ENCODE measurements at regions not wholly inside any gene's neighbourhood (a gene's known extent, or its start where the extent isn't known, plus 50 kb on each side); places are given as distances from the start of the nearest gene placed in this dataset.

DNA sequence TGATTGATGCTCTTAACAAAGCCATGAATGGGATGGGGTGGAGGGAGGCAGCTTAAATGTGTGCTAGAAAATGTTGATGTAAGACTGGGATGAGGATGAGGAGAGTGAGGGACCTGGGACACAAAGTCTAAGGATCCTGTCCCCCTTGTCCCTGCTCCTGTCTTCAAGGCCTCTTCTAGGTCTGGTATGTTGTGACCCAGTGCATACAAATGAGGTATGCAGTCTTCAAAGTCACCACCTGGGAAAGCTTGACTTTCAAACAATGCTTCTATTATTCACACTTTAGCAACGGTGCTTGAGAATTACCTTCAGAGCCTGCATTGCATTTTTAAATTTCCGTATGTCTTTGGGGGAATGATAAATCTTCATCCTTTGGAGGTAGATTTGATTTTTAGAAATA, 88.4 kb upstream of the SLC34A2 start:
- TF ChIP-seq, protein P1, sequence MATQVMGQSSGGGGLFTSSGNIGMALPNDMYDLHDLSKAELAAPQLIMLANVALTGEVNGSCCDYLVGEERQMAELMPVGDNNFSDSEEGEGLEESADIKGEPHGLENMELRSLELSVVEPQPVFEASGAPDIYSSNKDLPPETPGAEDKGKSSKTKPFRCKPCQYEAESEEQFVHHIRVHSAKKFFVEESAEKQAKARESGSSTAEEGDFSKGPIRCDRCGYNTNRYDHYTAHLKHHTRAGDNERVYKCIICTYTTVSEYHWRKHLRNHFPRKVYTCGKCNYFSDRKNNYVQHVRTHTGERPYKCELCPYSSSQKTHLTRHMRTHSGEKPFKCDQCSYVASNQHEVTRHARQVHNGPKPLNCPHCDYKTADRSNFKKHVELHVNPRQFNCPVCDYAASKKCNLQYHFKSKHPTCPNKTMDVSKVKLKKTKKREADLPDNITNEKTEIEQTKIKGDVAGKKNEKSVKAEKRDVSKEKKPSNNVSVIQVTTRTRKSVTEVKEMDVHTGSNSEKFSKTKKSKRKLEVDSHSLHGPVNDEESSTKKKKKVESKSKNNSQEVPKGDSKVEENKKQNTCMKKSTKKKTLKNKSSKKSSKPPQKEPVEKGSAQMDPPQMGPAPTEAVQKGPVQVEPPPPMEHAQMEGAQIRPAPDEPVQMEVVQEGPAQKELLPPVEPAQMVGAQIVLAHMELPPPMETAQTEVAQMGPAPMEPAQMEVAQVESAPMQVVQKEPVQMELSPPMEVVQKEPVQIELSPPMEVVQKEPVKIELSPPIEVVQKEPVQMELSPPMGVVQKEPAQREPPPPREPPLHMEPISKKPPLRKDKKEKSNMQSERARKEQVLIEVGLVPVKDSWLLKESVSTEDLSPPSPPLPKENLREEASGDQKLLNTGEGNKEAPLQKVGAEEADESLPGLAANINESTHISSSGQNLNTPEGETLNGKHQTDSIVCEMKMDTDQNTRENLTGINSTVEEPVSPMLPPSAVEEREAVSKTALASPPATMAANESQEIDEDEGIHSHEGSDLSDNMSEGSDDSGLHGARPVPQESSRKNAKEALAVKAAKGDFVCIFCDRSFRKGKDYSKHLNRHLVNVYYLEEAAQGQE (IDR thresholded peaks at IDR 0.05; ENCODE audit: unreplicated experiment), result no peak
- TF ChIP-seq, protein P2, sequence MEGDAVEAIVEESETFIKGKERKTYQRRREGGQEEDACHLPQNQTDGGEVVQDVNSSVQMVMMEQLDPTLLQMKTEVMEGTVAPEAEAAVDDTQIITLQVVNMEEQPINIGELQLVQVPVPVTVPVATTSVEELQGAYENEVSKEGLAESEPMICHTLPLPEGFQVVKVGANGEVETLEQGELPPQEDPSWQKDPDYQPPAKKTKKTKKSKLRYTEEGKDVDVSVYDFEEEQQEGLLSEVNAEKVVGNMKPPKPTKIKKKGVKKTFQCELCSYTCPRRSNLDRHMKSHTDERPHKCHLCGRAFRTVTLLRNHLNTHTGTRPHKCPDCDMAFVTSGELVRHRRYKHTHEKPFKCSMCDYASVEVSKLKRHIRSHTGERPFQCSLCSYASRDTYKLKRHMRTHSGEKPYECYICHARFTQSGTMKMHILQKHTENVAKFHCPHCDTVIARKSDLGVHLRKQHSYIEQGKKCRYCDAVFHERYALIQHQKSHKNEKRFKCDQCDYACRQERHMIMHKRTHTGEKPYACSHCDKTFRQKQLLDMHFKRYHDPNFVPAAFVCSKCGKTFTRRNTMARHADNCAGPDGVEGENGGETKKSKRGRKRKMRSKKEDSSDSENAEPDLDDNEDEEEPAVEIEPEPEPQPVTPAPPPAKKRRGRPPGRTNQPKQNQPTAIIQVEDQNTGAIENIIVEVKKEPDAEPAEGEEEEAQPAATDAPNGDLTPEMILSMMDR (conservative IDR thresholded peaks at IDR 0.05; ENCODE audit: low read depth in 2 of 2), result no peak
- no peak for TF ChIP-seq ZNF331 (CRISPR knock-in tag; IDR thresholded peaks at IDR 0.05; ENCODE audit: low read depth)
